ENCODE measurements at regions not wholly inside any gene's neighbourhood (a gene's known extent, or its start where the extent isn't known, plus 50 kb on each side); places are given as distances from the start of the nearest gene placed in this dataset.

DNA sequence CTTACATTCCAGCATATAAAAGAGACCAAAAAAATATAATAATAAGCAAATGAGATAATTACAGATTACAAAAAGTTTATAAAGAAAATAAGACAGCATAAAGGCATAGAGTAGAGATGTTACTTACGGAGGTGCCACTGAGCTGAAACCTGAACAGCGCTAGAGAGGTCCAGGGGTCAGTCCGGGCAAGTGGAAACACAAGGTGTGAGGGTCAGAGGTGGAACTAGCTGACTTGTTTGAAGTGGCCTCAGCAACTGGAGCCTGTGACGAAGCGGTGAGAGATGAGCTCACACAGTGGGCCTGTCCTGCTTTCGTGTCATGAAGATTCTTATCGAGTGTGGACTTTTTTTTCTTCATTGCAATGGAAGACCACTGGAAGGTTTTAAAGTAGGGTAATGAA, 288.3 kb upstream of the TANK start:
- DNase-seq (ENCODE audit: extremely low read depth, low read depth) = no peak
- TF ChIP-seq, protein P1, sequence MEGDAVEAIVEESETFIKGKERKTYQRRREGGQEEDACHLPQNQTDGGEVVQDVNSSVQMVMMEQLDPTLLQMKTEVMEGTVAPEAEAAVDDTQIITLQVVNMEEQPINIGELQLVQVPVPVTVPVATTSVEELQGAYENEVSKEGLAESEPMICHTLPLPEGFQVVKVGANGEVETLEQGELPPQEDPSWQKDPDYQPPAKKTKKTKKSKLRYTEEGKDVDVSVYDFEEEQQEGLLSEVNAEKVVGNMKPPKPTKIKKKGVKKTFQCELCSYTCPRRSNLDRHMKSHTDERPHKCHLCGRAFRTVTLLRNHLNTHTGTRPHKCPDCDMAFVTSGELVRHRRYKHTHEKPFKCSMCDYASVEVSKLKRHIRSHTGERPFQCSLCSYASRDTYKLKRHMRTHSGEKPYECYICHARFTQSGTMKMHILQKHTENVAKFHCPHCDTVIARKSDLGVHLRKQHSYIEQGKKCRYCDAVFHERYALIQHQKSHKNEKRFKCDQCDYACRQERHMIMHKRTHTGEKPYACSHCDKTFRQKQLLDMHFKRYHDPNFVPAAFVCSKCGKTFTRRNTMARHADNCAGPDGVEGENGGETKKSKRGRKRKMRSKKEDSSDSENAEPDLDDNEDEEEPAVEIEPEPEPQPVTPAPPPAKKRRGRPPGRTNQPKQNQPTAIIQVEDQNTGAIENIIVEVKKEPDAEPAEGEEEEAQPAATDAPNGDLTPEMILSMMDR (IDR thresholded peaks at IDR 0.05; ENCODE audit: low read depth, low read length) = no peak

DNA sequence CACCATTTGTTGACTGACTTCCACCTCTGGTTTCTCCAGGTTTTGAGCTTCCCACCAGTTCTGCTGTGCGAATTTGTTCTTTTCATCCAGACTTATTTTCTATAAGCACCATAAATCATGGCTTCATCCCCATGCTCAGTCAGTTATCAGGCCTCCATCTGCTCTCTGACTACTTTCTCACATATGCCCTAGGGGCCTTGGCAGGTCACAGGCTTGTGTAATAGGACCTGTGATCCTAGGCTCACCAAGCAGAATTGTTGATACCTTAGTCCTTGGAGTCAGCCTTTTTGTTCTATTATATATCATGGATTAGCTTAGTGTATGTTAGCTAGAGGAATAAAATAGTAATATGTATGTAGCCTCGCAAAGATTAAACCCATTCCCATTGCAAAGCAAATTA, 284.2 kb upstream of the TANK start:
- TF ChIP-seq, protein P1 (IDR thresholded peaks at IDR 0.05; ENCODE audit: low read depth, low read length) = no peak
- no peak for DNase-seq (ENCODE audit: extremely low read depth, low read depth)

DNA sequence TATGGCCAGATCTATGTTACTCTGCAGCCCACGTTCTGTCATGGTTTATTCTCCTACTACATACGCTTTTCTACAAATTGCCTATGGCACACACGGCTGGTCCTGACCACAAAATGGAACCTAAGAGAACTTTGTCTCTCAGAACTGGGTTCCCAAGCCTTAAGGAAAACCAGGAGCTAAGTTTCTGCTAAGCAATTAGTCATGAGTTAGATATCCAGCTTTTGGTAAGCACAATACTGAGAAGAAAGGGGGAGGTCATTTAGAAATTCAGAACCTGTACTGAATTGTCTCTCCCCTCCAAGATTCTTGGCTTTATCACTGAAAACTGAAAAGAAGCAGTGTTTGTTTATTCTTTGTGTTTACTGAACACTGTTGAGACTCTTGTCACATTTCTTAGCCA, 283.5 kb upstream of the TANK start:
- no peak for DNase-seq (ENCODE audit: extremely low read depth, low read depth)
- TF ChIP-seq, protein P1 (IDR thresholded peaks at IDR 0.05; ENCODE audit: low read depth, low read length) = no peak

DNA sequence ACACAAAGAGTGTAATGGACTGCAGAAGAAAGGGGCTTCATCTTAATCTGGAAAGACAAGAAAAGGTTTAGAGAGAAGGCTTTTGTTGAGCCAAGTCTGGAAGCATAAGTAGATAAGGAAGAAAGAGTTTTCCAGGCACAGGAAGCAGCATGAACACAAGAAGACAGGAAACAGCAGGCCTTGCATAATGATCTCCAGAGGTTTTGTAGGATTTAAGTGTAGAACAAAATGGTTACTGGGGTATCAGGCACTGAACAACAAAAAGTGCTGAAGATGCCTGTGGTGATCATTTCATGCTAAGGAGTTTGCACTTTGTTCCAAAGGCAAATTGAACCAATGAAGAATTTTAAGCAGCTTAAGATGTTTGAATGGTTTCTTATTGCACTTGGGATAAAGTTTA, 281.6 kb upstream of the TANK start:
- no peak for DNase-seq (ENCODE audit: extremely low read depth, low read depth)
- TF ChIP-seq, protein P1 (IDR thresholded peaks at IDR 0.05; ENCODE audit: low read depth, low read length) = no peak

DNA sequence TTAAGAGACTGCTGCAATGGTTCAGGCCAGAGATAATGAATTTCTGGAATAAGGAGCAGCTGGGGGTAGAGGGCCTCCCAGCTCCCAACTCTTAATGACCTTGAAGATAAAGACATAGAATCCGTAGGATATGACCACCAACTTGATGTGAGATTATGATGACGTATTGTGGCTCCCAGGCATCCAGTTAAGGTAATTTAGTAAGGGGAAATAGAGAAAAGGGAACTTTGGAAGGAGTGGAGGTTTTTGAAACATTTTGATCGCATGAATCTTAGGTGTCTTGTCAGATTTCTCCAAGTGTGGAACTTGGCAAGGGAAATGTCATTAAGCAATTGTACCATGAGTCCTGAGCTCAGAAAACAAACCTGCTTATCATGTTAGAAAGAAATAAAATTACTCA, 277.3 kb upstream of the TANK start:
- TF ChIP-seq, protein P1 (IDR thresholded peaks at IDR 0.05; ENCODE audit: low read depth, low read length) = no peak
- DNase-seq (ENCODE audit: extremely low read depth, low read depth) = no peak

DNA sequence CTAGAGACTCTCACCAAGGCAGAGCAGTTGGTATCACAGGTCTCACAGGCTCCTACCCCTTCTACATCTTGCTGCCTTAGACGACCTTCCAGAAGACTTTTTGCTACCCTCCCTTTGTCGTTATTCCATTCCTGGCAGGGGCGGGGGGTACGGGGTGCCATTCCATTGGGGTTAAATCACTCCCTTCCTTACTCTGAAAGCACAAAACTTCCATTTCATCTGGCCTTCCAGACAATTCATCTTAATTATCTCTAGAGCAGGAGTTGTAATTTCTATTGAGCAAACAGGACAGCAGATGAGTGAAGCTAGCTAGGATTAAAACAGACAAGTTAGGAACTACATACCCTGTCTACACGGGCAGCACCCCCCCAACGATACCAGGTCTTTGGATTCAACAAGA, 276.2 kb upstream of the TANK start:
- no peak for DNase-seq (ENCODE audit: extremely low read depth, low read depth)
- TF ChIP-seq, protein P1 (IDR thresholded peaks at IDR 0.05; ENCODE audit: low read depth, low read length) = no peak

DNA sequence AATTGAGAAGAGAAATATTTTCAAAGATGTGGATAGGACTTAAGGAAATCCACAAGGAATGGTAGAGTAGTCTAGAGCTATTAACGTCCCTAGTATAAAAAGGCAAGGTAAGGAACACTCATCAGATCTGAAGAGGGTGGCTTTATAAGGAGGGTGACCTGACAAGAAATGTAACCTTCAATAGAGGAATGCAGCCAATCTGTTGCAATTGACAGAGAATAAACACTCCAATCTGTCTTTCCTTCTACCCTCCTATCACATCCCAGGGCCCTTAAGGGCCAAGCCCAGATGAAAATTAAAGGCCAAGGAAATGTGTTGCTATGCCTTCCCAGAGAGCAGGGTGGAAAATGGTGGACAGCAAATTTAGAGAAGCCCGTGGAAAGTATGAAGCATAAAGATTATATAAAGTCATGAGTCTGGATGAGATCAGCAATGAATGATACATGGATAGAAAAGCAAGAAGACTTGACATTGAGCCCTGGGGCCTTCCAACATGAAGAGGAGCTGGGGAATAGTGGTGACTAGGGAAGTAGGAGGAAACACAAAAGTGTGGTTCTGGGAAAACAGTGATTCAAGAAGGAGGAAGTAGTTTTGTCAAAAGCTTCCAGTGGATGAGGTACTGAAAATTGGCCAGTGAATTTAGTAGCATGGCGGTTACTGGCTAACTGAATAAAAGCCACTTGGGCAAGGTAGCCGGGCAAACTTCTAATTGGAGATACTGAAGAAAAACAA, 270.6 kb upstream of the TANK start:
- TF ChIP-seq, protein P1 (IDR thresholded peaks at IDR 0.05; ENCODE audit: low read depth, low read length) = no peak
- DNase-seq (ENCODE audit: extremely low read depth, low read depth) = no peak
